Fibroblast of lung (primary cell): ENCODE measurements at regions not wholly inside any gene's neighbourhood (a gene's known extent, or its start where the extent isn't known, plus 50 kb on each side); places are given as distances from the start of the nearest gene placed in this dataset.

Source experiments
- DNase-seq, 2 donors: peaks; one replicate each; pipeline versions ENCODE4 v3.0.0 to v3.0.0-alpha.2; 2010; ENCODE audit warnings: low read depth in 2 of 2
- H2AFZ ChIP-seq: 2 replicates; pipeline ENCODE4 v1.5.1; 2012; ENCODE audit warnings: low read length, control low read depth, inconsistent platforms
- H3K27ac ChIP-seq: 2 replicates; pipeline ENCODE4 v1.5.1; 2011; ENCODE audit warnings: low read length, control low read depth; ENCODE audit not compliant: insufficient read depth
- H3K27me3 ChIP-seq: 2 replicates; pipeline ENCODE4 v1.5.1; 2011; ENCODE audit warnings: mild to moderate bottlenecking, low read length; ENCODE audit not compliant: control insufficient read depth, insufficient read depth
- H3K36me3 ChIP-seq: 2 replicates; pipeline ENCODE4 v1.5.1; 2011; ENCODE audit warnings: low read length; ENCODE audit not compliant: control insufficient read depth, insufficient read depth
- H3K4me1 ChIP-seq: 2 replicates; pipeline ENCODE4 v1.5.1; 2011; ENCODE audit warnings: low read length; ENCODE audit not compliant: control insufficient read depth, insufficient read depth; ENCODE audit errors: extremely low read depth
- H3K4me2 ChIP-seq: 2 replicates; pipeline ENCODE4 v1.5.1; 2011; ENCODE audit warnings: low read length, control low read depth; ENCODE audit not compliant: insufficient read depth; ENCODE audit errors: extremely low read depth
- H3K4me3 ChIP-seq, 4 experiments: fragments of 200-600 bp in 1 of 4; sonication (generic) in 1 of 4; replicated peaks in 1 of 4; 2 replicates each; pipeline ENCODE4 v1.5.1; 2011 to 2016; ENCODE audit warnings: low read length in 4 of 4, low read depth in 3 of 4, mild to moderate bottlenecking in 3 of 4, control low read depth in 2 of 4, inconsistent platforms in 1 of 4, mixed read lengths in 1 of 4; ENCODE audit not compliant: insufficient read depth in 1 of 4; ENCODE audit errors: control extremely low read depth in 1 of 4
- H3K79me2 ChIP-seq: 2 replicates; pipeline ENCODE4 v1.5.1; 2012; ENCODE audit warnings: mild to moderate bottlenecking, low read length, inconsistent platforms; ENCODE audit not compliant: control insufficient read depth, insufficient read depth
- H3K9ac ChIP-seq: 2 replicates; pipeline ENCODE4 v1.5.1; 2011; ENCODE audit warnings: mild to moderate bottlenecking, low read length, control low read depth; ENCODE audit not compliant: insufficient read depth
- H3K9me3 ChIP-seq: 2 replicates; pipeline ENCODE4 v1.5.1; 2012; ENCODE audit warnings: low read depth, low read length; ENCODE audit not compliant: control insufficient read depth, insufficient read depth
- H4K20me1 ChIP-seq: 2 replicates; pipeline ENCODE4 v1.5.1; 2011; ENCODE audit warnings: low read length; ENCODE audit not compliant: control insufficient read depth, insufficient read depth; ENCODE audit errors: extremely low read depth
- CTCF ChIP-seq, 2 donors: IDR thresholded peaks in 1 of 2; conservative IDR thresholded peaks in 1 of 2; 1 replicate in 1 of 2; 2 replicates in 1 of 2; pipeline ENCODE4 v1.5.1; 2011 to 2012; ENCODE audit warnings: low read length in 2 of 2, control low read depth in 1 of 2, inconsistent platforms in 1 of 2, low read depth in 1 of 2, mild to moderate bottlenecking in 1 of 2
- EZH2 ChIP-seq: IDR thresholded peaks from 2 replicates; pipeline ENCODE4 v1.5.1; 2012; ENCODE audit warnings: low read length, control low read depth, mild to moderate bottlenecking; ENCODE audit errors: missing control alignments

DNA sequence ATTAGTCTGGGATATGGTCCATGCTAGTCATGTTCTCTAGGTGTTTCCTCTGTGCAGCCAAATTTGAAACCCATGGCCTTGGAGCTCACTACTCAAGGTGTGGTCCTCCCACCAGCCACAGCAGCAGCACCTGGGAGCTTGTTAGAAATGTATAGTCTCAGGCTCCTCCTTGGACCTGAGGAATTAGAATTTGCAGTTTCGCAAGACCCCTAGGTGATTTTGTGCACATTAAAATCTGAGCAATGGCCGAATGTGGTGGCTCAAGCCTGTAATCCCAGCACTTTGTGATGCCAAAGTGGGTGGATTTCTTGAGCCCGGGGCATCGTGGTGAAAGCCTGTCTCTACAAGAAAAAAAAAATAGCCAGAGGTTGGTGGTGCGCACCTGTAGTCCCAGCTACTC is 72.3 kb upstream of the NEK6 start:
- H3K27me3 ChIP-seq: peaks cover 9% of the 10 kb centered on the region
- H3K36me3 ChIP-seq: no peaks in the 10 kb centered on the region
- no peaks in the 10 kb centered on the region for H3K4me1 ChIP-seq
- no peak overlapping the region for H3K9ac ChIP-seq
- no peak overlapping the region for H2AFZ ChIP-seq
- no peaks in the 10 kb centered on the region for H4K20me1 ChIP-seq
- no peak for DNase-seq
- H3K4me3 ChIP-seq: no peak overlapping the region
- no peaks in the 10 kb centered on the region for H3K79me2 ChIP-seq
- H3K9me3 ChIP-seq: no peaks in the 10 kb centered on the region
- no peak for TF ChIP-seq EZH2
- TF ChIP-seq CTCF (conservative IDR thresholded peaks at IDR 0.05 in 1 of 2, IDR thresholded peaks at IDR 0.05 in 1 of 2; ENCODE audit: low read depth in 1 of 2, low read length in 2 of 2): no peak
- no peak overlapping the region for H3K4me2 ChIP-seq
- no peak overlapping the region for H3K27ac ChIP-seq

DNA sequence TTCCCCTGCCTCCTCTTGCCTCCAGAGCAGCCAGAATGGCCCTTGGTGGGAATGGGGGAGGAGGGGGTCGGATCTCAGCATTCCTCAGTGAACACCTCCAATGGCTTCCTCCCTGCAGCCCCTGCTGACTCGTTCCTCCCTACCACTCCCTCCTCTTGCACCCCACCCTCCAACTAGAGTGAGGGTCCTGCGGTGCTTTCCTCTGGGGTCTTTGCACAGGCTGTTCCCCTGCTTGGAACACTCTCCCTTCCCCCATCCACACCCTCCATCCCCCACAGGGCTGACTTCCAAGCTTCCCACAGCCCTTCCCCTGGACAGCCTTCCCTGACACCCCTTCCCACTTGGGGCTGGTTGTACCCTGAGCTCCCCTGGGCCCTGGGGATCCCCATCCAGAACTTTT is 70.4 kb upstream of the NEK6 start:
- H3K4me2 ChIP-seq: no peak overlapping the region
- no peaks in the 10 kb centered on the region for H3K27me3 ChIP-seq
- H3K4me3 ChIP-seq: no peak overlapping the region
- DNase-seq: no peak
- no peaks in the 10 kb centered on the region for H3K4me1 ChIP-seq
- H3K9me3 ChIP-seq: no peaks in the 10 kb centered on the region
- no peaks in the 10 kb centered on the region for H3K79me2 ChIP-seq
- no peak overlapping the region for H3K27ac ChIP-seq
- no peak for TF ChIP-seq CTCF (conservative IDR thresholded peaks at IDR 0.05 in 1 of 2, IDR thresholded peaks at IDR 0.05 in 1 of 2; ENCODE audit: low read depth in 1 of 2, low read length in 2 of 2)
- TF ChIP-seq EZH2: no peak
- H3K9ac ChIP-seq: no peak overlapping the region
- H3K36me3 ChIP-seq: no peaks in the 10 kb centered on the region
- H2AFZ ChIP-seq: no peak overlapping the region
- H4K20me1 ChIP-seq: no peaks in the 10 kb centered on the region

DNA sequence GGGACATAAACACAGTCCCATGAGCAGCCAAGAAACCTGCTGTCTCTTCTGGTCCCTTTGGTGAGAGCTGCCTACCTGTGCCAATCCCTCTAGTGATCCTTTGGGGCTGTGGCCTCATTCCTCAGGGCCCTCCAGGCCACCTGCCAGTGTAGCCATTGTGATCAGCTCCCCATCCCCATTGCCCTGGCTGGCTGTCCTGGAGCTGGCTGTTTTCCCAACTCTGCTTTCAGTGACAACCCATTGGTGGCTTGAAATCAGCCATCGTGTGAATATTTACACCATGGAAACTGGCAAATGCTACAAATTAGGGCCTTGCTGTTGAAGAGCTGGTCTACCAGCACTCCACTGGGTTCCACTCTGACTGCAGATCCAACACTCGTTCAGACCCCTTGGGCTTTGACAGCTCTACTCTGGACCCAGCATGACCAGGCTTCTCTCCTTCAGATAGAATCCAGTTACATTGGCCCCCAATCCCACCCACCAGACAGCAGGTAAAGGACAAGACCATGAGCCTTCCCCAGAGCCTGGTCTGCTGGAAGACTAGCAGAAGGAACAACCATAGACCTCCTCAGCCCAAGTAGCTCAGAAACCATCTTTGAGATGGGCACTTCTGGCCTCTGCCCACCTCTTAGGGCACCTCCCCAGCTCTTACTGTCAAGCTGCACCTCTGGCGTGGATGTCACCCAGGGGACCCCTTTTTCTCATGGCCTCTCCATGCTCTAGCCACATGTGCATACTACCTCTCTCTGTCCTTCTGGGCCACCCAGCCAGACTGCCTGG is 69.2 kb upstream of the NEK6 start:
- Histone ChIP-seq H4K20me1 (no peaks in the 10 kb centered on the region), H3K4me3 (no peak overlapping the region), H3K9me3 (no peaks in the 10 kb centered on the region), H3K36me3 (no peaks in the 10 kb centered on the region), H3K79me2 (no peaks in the 10 kb centered on the region), H3K9ac (no peak overlapping the region), H3K27me3 (no peaks in the 10 kb centered on the region), H3K27ac (no peak overlapping the region), H2AFZ (no peak overlapping the region), H3K4me2 (no peak overlapping the region), H3K4me1 (no peaks in the 10 kb centered on the region)
- DNase-seq: no peak
- no peak for TF ChIP-seq CTCF (conservative IDR thresholded peaks at IDR 0.05 in 1 of 2, IDR thresholded peaks at IDR 0.05 in 1 of 2; ENCODE audit: low read depth in 1 of 2, low read length in 2 of 2)
- no peak for TF ChIP-seq EZH2
